Calu3 (cell line): ENCODE measurements at regions not wholly inside any gene's neighbourhood (a gene's known extent, or its start where the extent isn't known, plus 50 kb on each side); places are given as distances from the start of the nearest gene placed in this dataset.

Experiments
- BruUV-seq: library from RNA; stranded (reverse); fragments of 400-500 nt; replicated peaks from 2 replicates; lab custom pipeline; 2021; lab: Mats Ljungman, UMichigan
- CTCF ChIA-PET: fragments of 300-600 bp; sonication (Branson Sonifier 250); formaldehyde crosslinking; loops from one replicate; lab custom pipeline; 2022; ENCODE audit warnings: antibody characterized with exemption; lab: Charles Lee
- DNase-seq: peaks from one replicate; pipeline ENCODE4 v3.0.0; 2022
- H3K27ac Mint-ChIP-seq: one replicate; pipeline ENCODE4 v1.8.0; 2022; ENCODE audit warnings: mixed read lengths; ENCODE audit not compliant: unreplicated experiment
- H3K27me3 Mint-ChIP-seq: one replicate; pipeline ENCODE4 v1.8.0; 2022; ENCODE audit warnings: mixed read lengths; ENCODE audit not compliant: unreplicated experiment
- H3K36me3 Mint-ChIP-seq: one replicate; pipeline ENCODE4 v1.8.0; 2022; ENCODE audit warnings: mild to moderate bottlenecking, moderate library complexity, mixed read lengths; ENCODE audit not compliant: insufficient read depth, unreplicated experiment
- H3K4me1 Mint-ChIP-seq: one replicate; pipeline ENCODE4 v1.8.0; 2022; ENCODE audit warnings: mild to moderate bottlenecking, low read depth, mixed read lengths; ENCODE audit not compliant: unreplicated experiment
- H3K4me3 Mint-ChIP-seq: one replicate; pipeline ENCODE4 v1.8.0; 2022; ENCODE audit warnings: mild to moderate bottlenecking, low read depth, moderate library complexity, mixed read lengths; ENCODE audit not compliant: unreplicated experiment
- H3K9me3 Mint-ChIP-seq: one replicate; pipeline ENCODE4 v1.8.0; 2022; ENCODE audit warnings: low read depth, mixed read lengths; ENCODE audit not compliant: unreplicated experiment
- CTCF ChIP-seq: fragments of 200-600 bp; IDR thresholded peaks from one replicate; pipeline ENCODE4 v1.8.0; 2022; ENCODE audit warnings: antibody characterized with exemption; ENCODE audit not compliant: unreplicated experiment
- intact Hi-C: fragments of 100-400 bp; cut with micrococcal nuclease; formaldehyde crosslinking; loops from one replicate; pipeline ENCODE4 v1.10.0; 2022; ENCODE audit not compliant: unreplicated experiment

DNA sequence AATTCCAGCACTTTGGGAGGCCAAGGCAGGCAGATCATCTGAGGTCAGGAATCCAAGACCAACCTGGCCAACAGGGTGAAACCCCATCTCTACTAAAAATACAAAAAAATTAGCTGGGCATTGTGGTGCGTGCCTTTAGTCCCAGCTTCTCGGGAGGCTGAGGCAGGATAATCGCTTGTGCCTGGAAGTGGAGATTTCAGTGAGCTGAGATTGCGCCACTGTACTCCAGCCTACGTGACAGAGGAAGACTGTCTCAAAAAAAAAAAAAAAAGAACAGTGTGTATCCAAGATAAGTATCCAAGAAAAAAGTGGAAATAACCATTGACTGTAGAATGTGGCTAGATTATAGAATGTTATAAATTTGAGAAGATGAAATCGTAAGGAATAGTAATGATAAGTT is 142.1 kb downstream of the FAM124B start:
- Mint-ChIP-seq H3K4me1 (no peaks in the 10 kb centered on the region), H3K27ac (no peak overlapping the region), H3K36me3 (no peaks in the 10 kb centered on the region), H3K27me3 (no peaks in the 10 kb centered on the region), H3K9me3 (no peaks in the 10 kb centered on the region), H3K4me3 (no peak overlapping the region)
- DNase-seq = no peak
- intact Hi-C loops = loop anchor here (10.0 kb wide), 1 partner anchor 115 kb away; no protein-coding TSS in a partner anchor
- CTCF ChIA-PET = no interaction called here
- no TSS peak for BruUV-seq
- TF ChIP-seq CTCF = no peak

GRCh38 chr2:224258059-224258458 is 143.8 kb downstream of the FAM124B start:
- Mint-ChIP-seq H3K27me3 (no peaks in the 10 kb centered on the region), H3K27ac (no peak overlapping the region), H3K36me3 (no peaks in the 10 kb centered on the region), H3K4me3 (no peak overlapping the region), H3K9me3 (no peaks in the 10 kb centered on the region), H3K4me1 (no peaks in the 10 kb centered on the region)
- intact Hi-C loops = no loop called here
- BruUV-seq = no TSS peak
- CTCF ChIA-PET = no interaction called here
- TF ChIP-seq CTCF = no peak
- DNase-seq = no peak

DNA sequence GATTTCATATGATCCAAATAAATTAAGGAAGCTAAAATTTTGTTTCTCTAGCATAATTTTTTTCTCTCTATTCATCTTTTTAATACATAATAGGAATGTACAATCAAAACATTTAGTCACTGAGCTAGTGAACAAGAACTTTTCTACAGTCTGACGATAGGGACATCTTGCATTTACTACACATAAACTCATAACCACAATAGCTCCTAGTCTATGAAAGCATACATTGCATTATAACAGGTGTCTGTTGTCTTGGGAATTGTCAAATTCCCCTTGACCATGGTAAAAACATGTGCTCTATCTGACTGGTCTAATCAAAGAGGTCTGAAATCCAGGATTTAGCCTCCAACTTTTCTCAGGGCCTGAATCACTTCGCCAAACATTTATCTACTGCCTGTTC is 144.8 kb downstream of the FAM124B start:
- no peaks in the 10 kb centered on the region for H3K27me3 Mint-ChIP-seq
- DNase-seq = no peak
- no peak overlapping the region for H3K27ac Mint-ChIP-seq
- no peaks in the 10 kb centered on the region for H3K4me1 Mint-ChIP-seq
- intact Hi-C loops = no loop called here
- BruUV-seq = no TSS peak
- no peak for TF ChIP-seq CTCF
- H3K36me3 Mint-ChIP-seq = no peaks in the 10 kb centered on the region
- no peak overlapping the region for H3K4me3 Mint-ChIP-seq
- no peaks in the 10 kb centered on the region for H3K9me3 Mint-ChIP-seq
- CTCF ChIA-PET = interaction anchor here (0.8 kb wide), 1 partner anchor 291 kb away, joined by 3 read pairs; no protein-coding TSS in a partner anchor

- no peaks in the 10 kb centered on the region for H3K36me3 Mint-ChIP-seq
- intact Hi-C loops = no loop called here
- no peak for TF ChIP-seq CTCF
- no peaks in the 10 kb centered on the region for H3K27me3 Mint-ChIP-seq
- CTCF ChIA-PET = interaction anchor here (0.6 kb wide), 1 partner anchor 37 kb away, joined by 7 read pairs; no protein-coding TSS in a partner anchor
- H3K4me1 Mint-ChIP-seq = peaks cover 7% of the 10 kb centered on the region
- no TSS peak for BruUV-seq
- DNase-seq = no peak
- H3K4me3 Mint-ChIP-seq = no peak overlapping the region
- H3K9me3 Mint-ChIP-seq = no peaks in the 10 kb centered on the region
- no peak overlapping the region for H3K27ac Mint-ChIP-seq
These were observed 148.4 kb downstream of the FAM124B start for GRCh38 chr2:224253464-224253863.
